Right lobe of liver (tissue), 4 donors: ENCODE measurements at regions not wholly inside any gene's neighbourhood (a gene's known extent, or its start where the extent isn't known, plus 50 kb on each side); places are given as distances from the start of the nearest gene placed in this dataset.

Source experiments
- CTCF ChIP-seq, 4 donors: fragments of 200-600 bp in 3 of 4; fragments of 450-650 bp in 1 of 4; IDR thresholded peaks; one replicate each; pipeline versions ENCODE4 v1.5.1 to v1.8.0; 2016 to 2022; ENCODE audit warnings: antibody characterized with exemption in 4 of 4, mild to moderate bottlenecking in 2 of 4
- POLR2A ChIP-seq: fragments of 450-650 bp; IDR thresholded peaks from one replicate; pipeline ENCODE4 v1.6.1; 2017; ENCODE audit warnings: antibody characterized with exemption, mild to moderate bottlenecking
- donor health status: DM: no; HTN: no; CAD: no.
- donor health status: DM: no; HTN: no; CAD: no.
- donor health status: DM: no; HTN: yes; CAD: no.

GRCh38 chr6:85272592-85272991 is 177.3 kb upstream of the NT5E start:
- TF ChIP-seq CTCF (IDR thresholded peaks at IDR 0.05) = no peak
- TF ChIP-seq POLR2A = no peak
